OCI-LY7 (cell line): ENCODE measurements at regions not wholly inside any gene's neighbourhood (a gene's known extent, or its start where the extent isn't known, plus 50 kb on each side); places are given as distances from the start of the nearest gene placed in this dataset.

Experiments used
- BruUV-seq: library from RNA; stranded (reverse); fragments of 400-500 nt; replicated peaks from 2 replicates; lab custom pipeline; 2021; lab: Mats Ljungman, UMichigan
- CTCF ChIA-PET: fragments of 300-600 bp; sonication (Branson Sonifier 250); formaldehyde crosslinking; loops from one replicate; lab custom pipeline; 2022; ENCODE audit warnings: antibody characterized with exemption; ENCODE audit not compliant: unreplicated experiment; lab: Charles Lee
- POLR2A ChIA-PET: fragments of 300-600 bp; sonication (Branson Sonifier 250); formaldehyde crosslinking; loops from one replicate; lab custom pipeline; 2022; ENCODE audit warnings: antibody characterized with exemption; lab: Charles Lee
- DNase-seq: peaks from one replicate; pipeline ENCODE4 v3.0.0-alpha.2; 2015; ENCODE audit warnings: low spot score
- H2AFZ ChIP-seq: fragments of 200-600 bp; sonication (generic), shearing (Covaris generic); 2 replicates; pipeline ENCODE4 v1.6.1; 2014; ENCODE audit warnings: mild to moderate bottlenecking, antibody characterized with exemption, low read length, moderate library complexity
- H3K27ac ChIP-seq: fragments of 200-600 bp; sonication (generic); 2 replicates; pipeline ENCODE4 v1.5.1; 2014; ENCODE audit warnings: mixed run types, low read depth, mild to moderate bottlenecking, moderate library complexity, low read length, inconsistent platforms; ENCODE audit not compliant: poor library complexity, severe bottlenecking
- H3K36me3 ChIP-seq: fragments of 200-600 bp; sonication (generic); 2 replicates; pipeline ENCODE4 v1.6.1; 2014; ENCODE audit warnings: mild to moderate bottlenecking, antibody characterized with exemption, low read length, moderate library complexity, mixed read lengths; ENCODE audit not compliant: insufficient read depth
- H3K4me1 ChIP-seq: fragments of 200-600 bp; sonication (generic); 2 replicates; pipeline ENCODE4 v1.5.1; 2014; ENCODE audit warnings: mild to moderate bottlenecking, low read length; ENCODE audit not compliant: insufficient read depth, poor library complexity, severe bottlenecking
- H3K4me2 ChIP-seq: fragments of 200-600 bp; sonication (generic); 2 replicates; pipeline ENCODE4 v1.6.1; 2014; ENCODE audit warnings: mild to moderate bottlenecking, low read length
- H3K4me3 ChIP-seq: fragments of 200-600 bp; sonication (generic); 2 replicates; pipeline ENCODE4 v1.5.1; 2014; ENCODE audit warnings: mild to moderate bottlenecking, low read depth, low read length; ENCODE audit not compliant: poor library complexity, severe bottlenecking
- H3K79me2 ChIP-seq: fragments of 200-600 bp; sonication (generic); 2 replicates; pipeline ENCODE4 v1.6.1; 2016; ENCODE audit warnings: low read depth, mild to moderate bottlenecking, low read length, moderate library complexity, mixed read lengths; ENCODE audit not compliant: insufficient read depth
- H3K9me2 ChIP-seq: fragments of 200-600 bp; sonication (generic); 2 replicates; pipeline ENCODE4 v1.6.1; 2016; ENCODE audit warnings: mild to moderate bottlenecking, low read length, mixed read lengths; ENCODE audit not compliant: insufficient read depth
- H3K9me3 ChIP-seq: fragments of 200-600 bp; sonication (generic); 2 replicates; pipeline ENCODE4 v1.6.1; 2014; ENCODE audit warnings: mild to moderate bottlenecking, mixed run types, low read length, mixed read lengths
- H4K20me1 ChIP-seq: fragments of 200-600 bp; sonication (generic); 2 replicates; pipeline ENCODE4 v1.6.1; 2014; ENCODE audit warnings: mild to moderate bottlenecking, antibody characterized with exemption, low read length, moderate library complexity, mixed read lengths; ENCODE audit not compliant: insufficient read depth
- EZH2phosphoT487 ChIP-seq: fragments of 200-600 bp; sonication (generic); IDR thresholded peaks from 2 replicates; pipeline ENCODE4 v1.6.1; 2018; ENCODE audit warnings: low read depth, borderline replicate concordance, mild to moderate bottlenecking, mixed run types, antibody characterized with exemption, low read length, moderate library complexity, mixed read lengths
- intact Hi-C: fragments of 100-400 bp; cut with micrococcal nuclease; formaldehyde crosslinking; loops from one replicate; pipeline ENCODE4 v1.10.0; 2022; ENCODE audit not compliant: unreplicated experiment
- TF ChIP-seq, protein P1 (sequence below): fragments of 200-600 bp; sonication (generic); conservative IDR thresholded peaks from 2 replicates; pipeline ENCODE4 v1.5.1; 2014; ENCODE audit warnings: mild to moderate bottlenecking, antibody characterized with exemption, low read length, moderate library complexity, mixed read lengths

- POLR2A ChIA-PET, result no interaction called here
- CTCF ChIA-PET, result no interaction called here
- no peaks in the 10 kb centered on the region for H3K9me3 ChIP-seq
- no peak for DNase-seq
- H4K20me1 ChIP-seq, result no peaks in the 10 kb centered on the region
- no peaks in the 10 kb centered on the region for H3K4me1 ChIP-seq
- H2AFZ ChIP-seq, result no peak overlapping the region
- H3K36me3 ChIP-seq, result no peaks in the 10 kb centered on the region
- intact Hi-C loops, result no loop called here
- TF ChIP-seq EZH2phosphoT487, result no peak
- TF ChIP-seq, protein P1, sequence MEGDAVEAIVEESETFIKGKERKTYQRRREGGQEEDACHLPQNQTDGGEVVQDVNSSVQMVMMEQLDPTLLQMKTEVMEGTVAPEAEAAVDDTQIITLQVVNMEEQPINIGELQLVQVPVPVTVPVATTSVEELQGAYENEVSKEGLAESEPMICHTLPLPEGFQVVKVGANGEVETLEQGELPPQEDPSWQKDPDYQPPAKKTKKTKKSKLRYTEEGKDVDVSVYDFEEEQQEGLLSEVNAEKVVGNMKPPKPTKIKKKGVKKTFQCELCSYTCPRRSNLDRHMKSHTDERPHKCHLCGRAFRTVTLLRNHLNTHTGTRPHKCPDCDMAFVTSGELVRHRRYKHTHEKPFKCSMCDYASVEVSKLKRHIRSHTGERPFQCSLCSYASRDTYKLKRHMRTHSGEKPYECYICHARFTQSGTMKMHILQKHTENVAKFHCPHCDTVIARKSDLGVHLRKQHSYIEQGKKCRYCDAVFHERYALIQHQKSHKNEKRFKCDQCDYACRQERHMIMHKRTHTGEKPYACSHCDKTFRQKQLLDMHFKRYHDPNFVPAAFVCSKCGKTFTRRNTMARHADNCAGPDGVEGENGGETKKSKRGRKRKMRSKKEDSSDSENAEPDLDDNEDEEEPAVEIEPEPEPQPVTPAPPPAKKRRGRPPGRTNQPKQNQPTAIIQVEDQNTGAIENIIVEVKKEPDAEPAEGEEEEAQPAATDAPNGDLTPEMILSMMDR, result no peak
- H3K79me2 ChIP-seq, result no peaks in the 10 kb centered on the region
- H3K4me3 ChIP-seq, result no peak overlapping the region
- H3K27ac ChIP-seq, result no peak overlapping the region
- BruUV-seq, result no TSS peak
- H3K9me2 ChIP-seq, result no peaks in the 10 kb centered on the region
- no peak overlapping the region for H3K4me2 ChIP-seq
These were observed 620.5 kb upstream of the TBL1XR1 start for GRCh38 chr3:177817751-177818150.

DNA sequence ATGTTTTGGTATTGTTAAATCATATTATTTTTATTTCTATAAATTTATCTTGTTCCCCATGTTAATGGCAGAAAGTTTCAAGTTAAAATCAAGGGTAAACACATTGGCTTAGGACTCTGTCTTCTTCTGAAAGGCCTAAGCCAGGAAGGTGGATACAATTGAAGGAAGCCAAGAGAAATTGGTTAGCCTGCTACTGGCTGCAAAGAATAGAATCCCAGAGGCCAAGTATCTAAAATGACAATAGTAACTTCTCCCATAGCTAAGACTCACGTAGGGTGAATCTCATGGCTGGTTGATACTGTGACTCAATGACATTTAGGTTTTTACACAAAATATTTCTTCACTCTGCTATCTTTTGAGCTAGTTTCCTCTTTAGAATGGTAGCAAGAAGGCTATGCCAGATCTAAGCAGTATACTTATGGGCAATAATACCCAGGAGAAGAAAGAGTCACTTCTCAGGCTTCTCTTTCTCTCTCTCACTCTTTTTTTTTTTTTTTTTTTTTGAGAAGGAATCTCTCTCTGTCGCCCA is 621.5 kb upstream of the TBL1XR1 start:
- BruUV-seq, result no TSS peak
- POLR2A ChIA-PET, result interaction anchor here (0.7 kb wide), 4 partner anchors 87 to 1568 kb away, joined by 3 to 5 read pairs (median 4); no protein-coding TSS in a partner anchor

More for the DNA sequence above, 621.5 kb upstream of the TBL1XR1 start:
- CTCF ChIA-PET, result no interaction called here
- H3K9me3 ChIP-seq, result no peaks in the 10 kb centered on the region
- intact Hi-C loops, result no loop called here
- DNase-seq, result no peak
- H3K36me3 ChIP-seq, result no peaks in the 10 kb centered on the region
- H3K27ac ChIP-seq, result no peak overlapping the region
- H3K4me1 ChIP-seq, result no peaks in the 10 kb centered on the region
- H3K9me2 ChIP-seq, result no peaks in the 10 kb centered on the region
- no peaks in the 10 kb centered on the region for H4K20me1 ChIP-seq
- H3K79me2 ChIP-seq, result no peaks in the 10 kb centered on the region
- H2AFZ ChIP-seq, result no peak overlapping the region
- H3K4me3 ChIP-seq, result no peak overlapping the region
- no peak overlapping the region for H3K4me2 ChIP-seq
- TF ChIP-seq, protein P1, result no peak
- TF ChIP-seq EZH2phosphoT487, result no peak
